Vagina (tissue), 2 donors: ENCODE measurements at regions not wholly inside any gene's neighbourhood (a gene's known extent, or its start where the extent isn't known, plus 50 kb on each side); places are given as distances from the start of the nearest gene placed in this dataset.

Experiments
- CTCF ChIP-seq, 3 experiments: fragments of 450-650 bp in 2 of 3; fragments of 200-600 bp in 1 of 3; sonication (generic) in 1 of 3; IDR thresholded peaks; one replicate each; pipeline ENCODE4 v1.5.1; 2017 to 2019; ENCODE audit warnings: antibody characterized with exemption in 3 of 3, mild to moderate bottlenecking in 2 of 3, moderate library complexity in 2 of 3
- POLR2AphosphoS5 ChIP-seq, 2 donors: sonication (generic); formaldehyde crosslinking; IDR thresholded peaks; one replicate each; pipeline ENCODE4 v1.9.0; 2017; ENCODE audit warnings: antibody characterized with exemption in 2 of 2, mild to moderate bottlenecking in 2 of 2, low read depth in 1 of 2; ENCODE audit not compliant: insufficient read depth in 1 of 2

GRCh38 chr21:20545454-20545853, 452.8 kb upstream of the NCAM2 start:
- TF ChIP-seq POLR2AphosphoS5 (IDR thresholded peaks at IDR 0.05; ENCODE audit: insufficient read depth in 1 of 2, low read depth in 1 of 2) (no peak), CTCF (IDR thresholded peaks at IDR 0.05) (no peak)
